Right lung (tissue), 2 donors: ENCODE measurements at regions not wholly inside any gene's neighbourhood (a gene's known extent, or its start where the extent isn't known, plus 50 kb on each side); places are given as distances from the start of the nearest gene placed in this dataset.
A peak's percentile ranks its signal among the peaks of the same experiment; 100 is the strongest.

Experiments
- DNase-seq, 2 donors: peaks; one replicate each; pipeline ENCODE4 v3.0.0-alpha.2; 2013

DNA sequence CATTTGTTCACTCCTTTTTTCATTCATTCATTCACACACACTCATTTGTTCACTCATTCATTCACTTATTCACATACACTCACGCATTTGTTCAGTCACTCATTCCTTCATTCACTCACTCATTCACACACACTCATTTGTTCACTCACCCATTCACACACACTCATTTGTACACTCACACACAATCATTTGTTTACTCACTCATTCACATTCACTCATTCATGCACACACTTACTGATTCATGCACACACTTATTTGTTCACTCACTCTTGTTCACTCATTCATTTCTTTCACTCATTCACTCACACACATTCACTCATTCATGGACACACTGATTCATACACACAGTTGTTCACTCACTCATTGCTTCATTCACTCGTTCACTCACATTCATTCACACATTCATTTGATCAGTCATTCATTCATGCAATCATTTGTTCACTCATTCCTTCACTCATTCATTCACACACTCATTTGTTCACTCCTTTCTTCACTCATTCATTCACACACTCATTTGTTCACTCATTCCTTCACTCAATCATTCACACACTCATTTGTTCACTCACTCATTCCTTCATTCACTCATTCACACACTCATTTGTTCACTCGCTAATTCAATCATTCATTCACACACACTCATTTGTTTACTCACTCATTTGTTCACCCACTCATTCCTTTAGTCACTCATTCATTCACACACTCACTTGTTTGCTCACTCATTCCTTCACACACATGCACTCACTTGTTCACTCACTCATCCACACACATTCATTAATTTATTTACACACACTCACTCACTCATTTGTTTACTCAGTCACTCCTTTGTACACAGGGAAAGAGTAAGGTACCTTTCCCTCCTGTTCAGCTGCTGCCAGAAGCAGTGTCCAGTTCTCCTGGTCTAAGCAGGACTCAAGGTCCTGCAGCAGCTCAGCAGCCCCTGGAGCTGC is 50.7 kb upstream of the BHLHE23 start:
- DNase-seq = peak in 1 of 2 donors; percentile 8

DNA sequence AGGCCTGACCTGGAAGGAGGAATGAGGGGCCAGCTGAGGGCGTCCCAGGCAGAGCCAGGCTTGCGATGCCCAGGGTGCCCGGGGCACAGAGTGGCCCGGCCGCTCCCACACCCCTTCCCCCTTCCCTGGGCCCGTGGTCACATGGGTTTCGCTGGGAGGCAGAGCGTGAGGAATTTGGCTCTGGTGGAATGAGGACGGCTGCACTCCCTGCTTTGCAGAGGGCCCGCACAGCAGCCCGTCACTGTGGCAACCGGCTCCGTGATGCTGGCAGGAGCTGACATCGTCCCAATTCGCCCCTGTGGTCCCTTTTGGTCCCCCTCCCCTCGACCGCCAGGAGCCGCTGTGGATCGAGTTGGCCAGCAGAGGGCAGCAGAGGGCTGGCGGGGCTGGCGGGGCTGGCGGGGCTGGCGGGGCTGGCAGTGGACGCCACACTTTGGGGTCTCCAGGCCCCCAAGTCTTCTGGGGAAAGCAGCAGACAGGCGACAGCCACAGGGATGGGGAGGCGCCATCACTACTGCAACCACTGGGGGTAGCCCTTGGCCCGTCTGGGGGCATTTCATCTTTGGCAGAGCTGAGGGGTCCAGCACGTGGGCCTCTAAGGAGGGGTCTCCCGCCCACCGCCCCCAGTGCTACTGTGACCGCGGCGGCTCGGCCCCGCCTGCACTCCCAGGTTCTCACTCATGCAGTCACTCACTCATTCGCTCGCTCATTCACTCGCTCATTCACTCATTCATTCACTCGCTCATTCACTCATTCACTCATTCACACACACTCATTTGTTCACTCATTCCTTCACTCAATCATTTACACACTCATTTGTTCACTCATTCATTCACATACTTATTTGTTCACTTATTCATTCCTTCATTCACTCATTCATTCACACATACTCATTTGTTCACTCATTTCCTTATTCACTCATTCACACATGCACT is 49.7 kb upstream of the BHLHE23 start:
- DNase-seq = peak in 1 of 2 donors; percentile 14
